ENCODE measurements at regions not wholly inside any gene's neighbourhood (a gene's known extent, or its start where the extent isn't known, plus 50 kb on each side); places are given as distances from the start of the nearest gene placed in this dataset.
"Not testable (repeated sequence)": the region's sequence is repeated elsewhere in the genome, so short reads cannot be mapped to it uniquely, and the experiment has no call there.

DNA sequence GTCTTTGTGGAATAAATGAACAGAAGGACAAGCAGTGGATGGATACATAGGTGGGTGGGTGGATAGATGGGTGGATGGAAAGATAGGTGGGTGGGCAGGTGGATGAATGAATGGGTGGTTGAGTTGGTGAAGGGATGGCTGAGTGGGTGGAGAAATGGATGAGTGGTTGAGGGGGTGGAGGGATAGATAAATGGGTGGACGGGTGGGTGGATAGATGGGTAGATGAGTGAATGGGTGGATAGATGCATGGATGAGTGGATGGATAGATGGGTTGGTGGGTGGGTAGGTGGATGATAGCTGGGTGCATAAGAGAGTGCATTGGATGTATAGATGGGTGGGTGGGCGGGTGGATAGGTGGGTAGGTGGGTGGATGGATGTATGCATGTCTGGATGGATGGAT lies 63.5 kb downstream of the UNC93B1 start:
- DNase-seq (ENCODE audit: low spot score), result not testable (repeated sequence)

GRCh38 chr11:67938964-67939363 lies 64.9 kb downstream of the UNC93B1 start:
- not testable (repeated sequence) for DNase-seq (ENCODE audit: low spot score)

DNA sequence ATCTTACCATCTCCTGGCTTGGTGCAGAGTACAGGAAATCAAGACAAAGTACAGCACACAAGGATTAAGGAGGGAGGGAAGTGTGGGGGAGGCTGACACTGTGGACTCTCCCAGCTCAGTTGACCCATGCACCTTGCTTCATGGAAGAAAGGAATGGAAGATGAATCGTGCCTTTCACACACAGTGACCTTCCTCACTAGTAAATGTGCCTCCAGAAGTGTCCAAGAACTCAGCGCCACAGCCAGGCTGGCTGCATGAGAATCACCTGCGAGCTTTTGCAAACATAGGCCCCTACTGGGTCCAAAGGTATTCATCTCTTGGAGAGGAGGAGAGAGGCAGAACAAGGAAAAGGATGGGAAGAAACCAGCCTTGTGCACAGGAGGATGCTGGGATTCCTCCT lies 65.5 kb downstream of the UNC93B1 start:
- not testable (repeated sequence) for DNase-seq (ENCODE audit: low spot score)

DNA sequence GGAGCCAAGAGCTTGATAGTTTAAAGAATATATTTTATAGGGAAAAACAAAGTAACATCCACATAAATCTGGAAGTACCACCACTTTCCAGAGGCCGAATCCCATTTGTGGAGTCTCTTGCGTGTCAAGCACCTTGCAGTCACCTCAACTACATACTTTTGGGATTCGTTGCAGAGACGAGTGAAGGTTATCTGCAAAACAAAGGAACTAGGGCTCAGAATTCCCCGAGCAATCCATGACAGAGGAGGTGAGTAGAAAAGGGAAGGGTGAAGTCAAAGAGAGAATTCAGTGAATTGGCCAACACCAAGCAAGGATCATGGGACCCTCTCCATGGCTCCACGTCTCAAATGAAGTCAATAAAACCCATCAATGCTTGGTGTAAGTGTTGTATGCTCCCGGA lies 80.3 kb downstream of the UNC93B1 start:
- DNase-seq (ENCODE audit: low spot score), result not testable (repeated sequence)

- DNase-seq (ENCODE audit: low spot score), result not testable (repeated sequence)
These were observed 83.4 kb downstream of the UNC93B1 start for GRCh38 chr11:67920546-67920945.

GRCh38 chr11:67912184-67912583 lies 91.7 kb downstream of the UNC93B1 start:
- not testable (repeated sequence) for DNase-seq (ENCODE audit: low spot score)

GRCh38 chr11:67911211-67911610 lies 92.7 kb downstream of the UNC93B1 start:
- DNase-seq (ENCODE audit: low spot score), result not testable (repeated sequence)

- not testable (repeated sequence) for DNase-seq (ENCODE audit: low spot score)
These were observed 93.1 kb downstream of the UNC93B1 start for GRCh38 chr11:67910803-67911202.

GRCh38 chr11:67906969-67907368 lies 96.9 kb downstream of the UNC93B1 start:
- not testable (repeated sequence) for DNase-seq (ENCODE audit: low spot score)

GRCh38 chr11:67899462-67899861 lies 104.4 kb downstream of the UNC93B1 start:
- DNase-seq (ENCODE audit: low spot score), result not testable (repeated sequence)

GRCh38 chr11:67893487-67893886 lies 110.4 kb downstream of the UNC93B1 start:
- DNase-seq (ENCODE audit: low spot score), result not testable (repeated sequence)

DNA sequence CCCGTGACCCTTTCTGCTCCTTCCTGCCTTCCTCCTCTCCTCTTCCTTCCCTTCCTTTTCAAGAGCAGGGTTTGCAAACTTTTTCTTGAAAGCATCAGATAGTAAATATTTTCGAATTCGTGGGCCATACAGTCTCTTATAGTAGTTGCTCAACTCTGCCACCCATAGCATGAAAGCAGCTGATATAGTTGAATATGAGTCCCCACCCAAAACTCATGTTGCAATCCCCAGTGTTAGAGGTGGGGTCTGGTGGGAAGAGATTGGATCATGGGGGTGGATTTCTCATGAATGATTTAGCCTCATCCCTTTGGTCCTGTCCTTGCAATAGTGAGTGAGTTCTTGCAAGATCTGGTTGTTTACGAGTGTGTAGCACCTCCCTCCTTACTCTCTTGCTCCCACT lies 114.3 kb downstream of the UNC93B1 start:
- not testable (repeated sequence) for DNase-seq (ENCODE audit: low spot score)

DNA sequence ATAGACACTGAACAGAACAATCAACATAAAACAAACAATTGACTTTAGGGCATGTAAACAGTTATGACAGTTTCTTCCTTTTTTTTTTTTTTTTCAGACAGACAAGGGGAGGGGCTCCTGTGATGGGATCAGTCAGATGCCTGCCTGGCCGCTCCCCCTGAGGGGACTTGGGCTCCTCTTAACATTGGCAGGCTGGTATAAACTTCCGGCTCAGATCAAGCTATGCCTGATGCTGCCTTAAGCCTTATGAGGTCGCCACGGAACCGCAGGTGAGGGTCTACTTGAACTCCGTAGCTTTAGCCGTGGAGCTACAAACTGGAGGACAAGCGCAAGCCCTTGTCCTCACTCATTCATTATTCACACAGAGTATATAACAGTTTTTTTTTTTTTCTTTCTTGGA lies 115.8 kb downstream of the UNC93B1 start:
- not testable (repeated sequence) for DNase-seq (ENCODE audit: low spot score)

GRCh38 chr11:67886672-67887071 lies 117.2 kb downstream of the UNC93B1 start:
- DNase-seq (ENCODE audit: low spot score), result not testable (repeated sequence)

GRCh38 chr11:67886207-67886606 lies 117.7 kb downstream of the UNC93B1 start:
- DNase-seq (ENCODE audit: low spot score), result not testable (repeated sequence)

- DNase-seq (ENCODE audit: low spot score), result not testable (repeated sequence)
These were observed 118.3 kb downstream of the UNC93B1 start for GRCh38 chr11:67885574-67885973.

- DNase-seq (ENCODE audit: low spot score), result not testable (repeated sequence)
These were observed 118.9 kb downstream of the UNC93B1 start for GRCh38 chr11:67884761-67885558.

DNA sequence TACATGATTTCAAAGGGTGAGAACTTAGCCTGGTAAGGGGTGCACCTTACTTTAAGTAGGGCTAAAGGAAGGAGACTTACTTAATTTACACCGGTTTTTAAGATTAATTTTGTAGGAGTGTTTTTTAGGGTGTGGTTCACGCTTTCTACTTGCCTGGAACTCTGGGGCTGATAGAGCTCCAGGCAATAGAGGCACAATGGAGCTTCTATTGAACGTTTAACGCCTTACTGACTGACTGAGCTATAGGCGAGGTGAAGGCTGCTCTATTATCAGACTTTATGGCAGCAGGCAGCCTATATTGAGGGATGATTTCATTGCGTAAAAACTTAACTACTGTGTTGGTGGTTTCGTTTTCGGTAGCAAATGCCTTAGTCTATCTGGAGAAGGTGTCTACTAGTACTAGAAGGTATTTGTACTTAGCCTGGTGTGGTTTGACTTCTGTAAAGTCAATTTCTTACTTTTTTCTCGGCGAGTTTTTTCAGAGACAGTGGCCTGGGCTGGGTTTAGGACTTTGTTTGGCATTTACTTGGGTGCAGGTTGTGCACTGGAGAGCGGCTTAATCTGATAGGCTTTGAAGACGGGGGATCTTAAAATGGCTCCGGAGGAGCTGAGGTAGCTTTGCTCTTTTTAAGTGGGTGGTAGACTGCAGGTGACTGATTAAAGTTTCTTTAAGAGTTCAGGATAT lies 119.7 kb downstream of the UNC93B1 start:
- DNase-seq (ENCODE audit: low spot score), result not testable (repeated sequence)

DNA sequence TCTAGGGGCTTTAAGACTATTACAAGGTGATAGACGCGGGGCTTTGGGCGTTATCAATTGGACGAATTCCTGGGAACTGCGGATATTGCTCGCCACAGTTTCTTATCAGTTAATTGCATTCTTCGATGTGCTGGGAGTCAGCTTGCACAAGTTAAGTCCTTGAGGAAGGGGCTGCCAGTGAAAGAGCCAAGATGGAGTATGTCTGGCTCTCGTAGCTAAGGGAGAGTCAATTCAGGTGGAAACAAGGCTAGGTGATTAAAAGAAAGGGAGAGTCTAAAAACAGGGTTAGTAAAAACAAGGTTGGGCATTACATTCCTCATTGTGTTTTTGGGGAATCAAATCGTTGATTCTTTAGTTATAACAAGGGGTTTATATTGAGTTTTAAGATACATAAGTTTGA lies 121.6 kb downstream of the UNC93B1 start:
- DNase-seq (ENCODE audit: low spot score), result not testable (repeated sequence)

DNA sequence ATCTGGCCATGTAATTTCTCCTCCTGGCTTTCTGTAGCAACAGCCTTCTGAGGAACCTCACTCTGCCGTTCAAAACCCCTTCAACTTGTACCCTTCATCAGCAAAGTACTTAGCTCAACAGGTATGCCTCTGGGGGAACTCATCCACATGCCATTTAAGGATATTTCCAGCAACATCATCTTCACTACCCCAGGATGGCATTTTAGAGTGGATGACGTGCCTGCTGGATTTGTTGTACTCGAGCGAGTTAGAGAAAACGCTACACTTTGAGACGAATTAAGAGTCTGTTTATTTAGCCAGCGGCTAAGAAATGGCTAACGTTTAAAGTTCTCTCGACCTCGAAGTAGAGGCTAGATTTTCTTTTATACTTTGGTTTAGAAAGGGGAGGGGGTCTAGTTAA lies 122.1 kb downstream of the UNC93B1 start:
- DNase-seq (ENCODE audit: low spot score), result not testable (repeated sequence)

- not testable (repeated sequence) for DNase-seq (ENCODE audit: low spot score)
These were observed 123.2 kb downstream of the UNC93B1 start for GRCh38 chr11:67880594-67881196.

DNA sequence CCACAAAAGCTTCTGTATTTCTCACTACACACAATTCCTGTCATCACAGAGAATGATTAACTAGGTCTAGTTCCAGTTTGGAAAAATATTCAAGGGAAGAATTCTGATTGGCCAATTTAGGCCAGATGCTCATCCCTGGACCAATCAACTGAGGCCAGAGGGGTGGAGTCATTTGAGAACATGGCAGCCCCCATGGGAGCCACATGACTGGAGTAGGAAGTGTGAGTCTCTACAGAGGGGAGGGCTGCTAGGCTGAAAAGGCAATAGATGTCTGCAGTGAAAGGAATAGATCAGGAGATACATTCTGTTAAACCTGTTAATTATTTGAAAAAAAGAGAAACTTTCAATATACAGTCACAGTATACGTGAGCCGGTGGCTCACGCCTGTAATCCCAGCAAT lies 125.2 kb downstream of the UNC93B1 start:
- DNase-seq (ENCODE audit: low spot score), result not testable (repeated sequence)

DNA sequence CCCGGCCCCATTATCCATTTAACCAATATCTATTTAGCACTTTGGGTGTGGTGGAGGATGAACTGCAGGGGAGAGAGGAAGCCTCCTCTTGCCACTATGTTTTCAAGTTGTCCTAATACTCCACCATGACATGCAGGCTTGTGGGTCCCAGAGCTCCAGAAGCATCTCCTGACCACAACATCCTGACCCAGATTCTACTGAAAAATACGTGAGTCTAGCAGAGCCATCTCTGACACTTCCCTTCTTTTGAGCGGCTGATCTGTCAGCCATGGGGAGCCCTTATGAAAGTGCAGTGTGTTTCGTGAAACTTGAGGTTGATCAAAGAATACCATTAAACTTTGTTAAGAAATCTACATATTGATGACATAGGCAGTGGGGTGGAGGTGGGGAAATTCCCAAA lies 126.6 kb downstream of the UNC93B1 start:
- DNase-seq (ENCODE audit: low spot score), result not testable (repeated sequence)

Measured in globus pallidus (tissue), 1 donor.